ENCODE measurements at regions not wholly inside any gene's neighbourhood (a gene's known extent, or its start where the extent isn't known, plus 50 kb on each side); places are given as distances from the start of the nearest gene placed in this dataset.

DNA sequence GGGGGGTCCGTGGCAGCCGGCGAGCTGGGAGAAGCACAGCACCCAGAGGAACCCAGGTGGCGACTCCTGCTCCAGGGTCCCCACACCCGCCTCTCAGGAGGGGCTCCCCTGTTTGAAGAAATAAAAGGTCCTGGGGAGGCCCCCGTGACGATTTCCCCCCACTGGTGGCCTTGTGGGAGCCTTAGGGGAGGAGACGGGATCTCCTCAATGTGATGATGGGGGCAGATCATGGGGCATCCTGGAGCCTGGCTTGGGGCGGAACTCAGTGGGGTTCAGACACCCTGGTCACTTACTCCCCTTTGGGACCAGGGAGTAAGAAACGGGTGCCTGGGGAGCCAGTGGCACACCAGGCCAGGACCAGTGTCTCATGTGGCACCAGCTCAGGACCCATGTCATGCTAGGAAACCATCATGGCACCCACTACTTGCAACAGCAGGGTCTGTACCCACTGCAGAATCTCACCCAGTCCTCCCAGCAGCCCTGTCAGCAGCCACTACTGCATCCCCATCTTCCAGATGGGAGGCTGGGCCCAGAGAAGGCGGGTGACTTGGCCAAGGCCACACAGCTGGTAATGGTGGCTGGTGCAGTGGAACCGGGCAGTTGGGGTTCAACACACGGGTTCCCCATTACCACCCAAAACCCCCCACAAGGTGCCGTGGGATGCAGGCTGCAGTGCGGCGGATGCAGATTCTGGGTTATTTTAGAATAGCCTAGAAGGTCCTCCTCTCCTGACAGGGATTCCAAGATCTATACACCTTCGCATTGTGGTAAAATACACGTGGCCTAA is 130.7 kb downstream of the CTTN start:
- TF ChIP-seq ZBTB7A (IDR thresholded peaks at IDR 0.05; ENCODE audit: low read depth) (no peak), CREB1 (IDR thresholded peaks at IDR 0.05; ENCODE audit: low read depth) (no peak), FOXM1 (IDR thresholded peaks at IDR 0.05; ENCODE audit: borderline replicate concordance, low read depth) (no peak)
- TF ChIP-seq, protein P1, sequence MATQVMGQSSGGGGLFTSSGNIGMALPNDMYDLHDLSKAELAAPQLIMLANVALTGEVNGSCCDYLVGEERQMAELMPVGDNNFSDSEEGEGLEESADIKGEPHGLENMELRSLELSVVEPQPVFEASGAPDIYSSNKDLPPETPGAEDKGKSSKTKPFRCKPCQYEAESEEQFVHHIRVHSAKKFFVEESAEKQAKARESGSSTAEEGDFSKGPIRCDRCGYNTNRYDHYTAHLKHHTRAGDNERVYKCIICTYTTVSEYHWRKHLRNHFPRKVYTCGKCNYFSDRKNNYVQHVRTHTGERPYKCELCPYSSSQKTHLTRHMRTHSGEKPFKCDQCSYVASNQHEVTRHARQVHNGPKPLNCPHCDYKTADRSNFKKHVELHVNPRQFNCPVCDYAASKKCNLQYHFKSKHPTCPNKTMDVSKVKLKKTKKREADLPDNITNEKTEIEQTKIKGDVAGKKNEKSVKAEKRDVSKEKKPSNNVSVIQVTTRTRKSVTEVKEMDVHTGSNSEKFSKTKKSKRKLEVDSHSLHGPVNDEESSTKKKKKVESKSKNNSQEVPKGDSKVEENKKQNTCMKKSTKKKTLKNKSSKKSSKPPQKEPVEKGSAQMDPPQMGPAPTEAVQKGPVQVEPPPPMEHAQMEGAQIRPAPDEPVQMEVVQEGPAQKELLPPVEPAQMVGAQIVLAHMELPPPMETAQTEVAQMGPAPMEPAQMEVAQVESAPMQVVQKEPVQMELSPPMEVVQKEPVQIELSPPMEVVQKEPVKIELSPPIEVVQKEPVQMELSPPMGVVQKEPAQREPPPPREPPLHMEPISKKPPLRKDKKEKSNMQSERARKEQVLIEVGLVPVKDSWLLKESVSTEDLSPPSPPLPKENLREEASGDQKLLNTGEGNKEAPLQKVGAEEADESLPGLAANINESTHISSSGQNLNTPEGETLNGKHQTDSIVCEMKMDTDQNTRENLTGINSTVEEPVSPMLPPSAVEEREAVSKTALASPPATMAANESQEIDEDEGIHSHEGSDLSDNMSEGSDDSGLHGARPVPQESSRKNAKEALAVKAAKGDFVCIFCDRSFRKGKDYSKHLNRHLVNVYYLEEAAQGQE (IDR thresholded peaks at IDR 0.05; ENCODE audit: low read depth) = no peak

DNA sequence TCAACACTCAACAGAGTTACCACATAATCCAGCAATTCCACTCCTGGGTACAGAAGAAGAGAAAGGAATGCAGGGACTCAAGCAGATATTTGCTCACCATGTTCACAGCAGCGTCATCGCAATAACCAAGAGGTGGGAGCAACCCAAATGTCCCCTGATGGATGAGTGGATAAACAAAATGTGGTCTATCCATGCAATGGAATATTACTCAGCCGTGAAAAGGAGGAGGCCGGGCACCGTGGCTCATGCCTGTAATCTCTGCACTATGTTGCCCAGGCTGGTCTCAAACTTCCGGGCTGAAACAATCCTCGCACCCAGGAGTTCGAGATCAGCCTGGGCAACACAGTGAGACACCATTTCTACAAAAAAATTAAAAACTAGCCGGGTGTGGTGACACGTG is 131.7 kb downstream of the CTTN start:
- TF ChIP-seq CEBPB (IDR thresholded peaks at IDR 0.05) (no peak), TEAD4 (IDR thresholded peaks at IDR 0.05) (no peak), ZBTB7A (IDR thresholded peaks at IDR 0.05; ENCODE audit: low read depth) (no peak), EP300 (IDR thresholded peaks at IDR 0.05; ENCODE audit: borderline replicate concordance) (no peak), NFIC (IDR thresholded peaks at IDR 0.05) (no peak), CREB1 (IDR thresholded peaks at IDR 0.05; ENCODE audit: low read depth) (no peak), YY1 (IDR thresholded peaks at IDR 0.05; ENCODE audit: low read depth) (no peak)
- TF ChIP-seq, protein P2, sequence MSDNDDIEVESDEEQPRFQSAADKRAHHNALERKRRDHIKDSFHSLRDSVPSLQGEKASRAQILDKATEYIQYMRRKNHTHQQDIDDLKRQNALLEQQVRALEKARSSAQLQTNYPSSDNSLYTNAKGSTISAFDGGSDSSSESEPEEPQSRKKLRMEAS (IDR thresholded peaks at IDR 0.05) = no peak
- TF ChIP-seq, protein P1 (IDR thresholded peaks at IDR 0.05; ENCODE audit: low read depth) = no peak
- TF ChIP-seq, protein P3, sequence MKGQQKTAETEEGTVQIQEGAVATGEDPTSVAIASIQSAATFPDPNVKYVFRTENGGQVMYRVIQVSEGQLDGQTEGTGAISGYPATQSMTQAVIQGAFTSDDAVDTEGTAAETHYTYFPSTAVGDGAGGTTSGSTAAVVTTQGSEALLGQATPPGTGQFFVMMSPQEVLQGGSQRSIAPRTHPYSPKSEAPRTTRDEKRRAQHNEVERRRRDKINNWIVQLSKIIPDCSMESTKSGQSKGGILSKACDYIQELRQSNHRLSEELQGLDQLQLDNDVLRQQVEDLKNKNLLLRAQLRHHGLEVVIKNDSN (IDR thresholded peaks at IDR 0.05) = no peak

DNA sequence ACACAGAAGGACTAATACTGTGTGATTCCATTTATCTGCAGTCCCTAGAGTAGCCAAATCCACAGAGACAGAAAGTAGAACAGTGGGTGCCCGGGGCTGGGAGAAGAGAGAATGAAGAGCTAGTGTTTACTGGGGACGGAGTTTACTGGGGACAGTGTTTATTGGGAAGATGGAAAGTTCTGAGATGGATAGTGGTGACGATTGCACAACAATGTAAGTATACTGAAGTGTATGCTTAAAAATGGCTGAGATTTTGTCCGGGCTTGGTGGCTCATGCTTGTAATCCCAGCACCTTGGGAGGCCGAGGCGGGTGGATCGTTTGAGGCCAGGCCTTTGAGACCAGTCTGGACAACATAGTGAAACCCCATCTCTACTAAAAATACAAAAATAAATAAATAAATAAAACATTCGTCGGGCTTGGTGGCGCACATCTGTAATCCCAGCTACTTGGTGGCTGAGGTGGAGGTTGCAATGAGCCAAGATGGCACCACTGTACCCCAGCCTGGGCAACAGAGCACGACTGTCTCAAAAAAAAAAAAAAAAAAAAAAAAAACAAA is 132.4 kb downstream of the CTTN start:
- TF ChIP-seq FOXM1 (IDR thresholded peaks at IDR 0.05; ENCODE audit: borderline replicate concordance, low read depth) = no peak
- TF ChIP-seq EP300 (IDR thresholded peaks at IDR 0.05; ENCODE audit: borderline replicate concordance) = no peak
- TF ChIP-seq EGR1 (IDR thresholded peaks at IDR 0.05) = no peak
- no peak for TF ChIP-seq TEAD4 (IDR thresholded peaks at IDR 0.05)
- no peak for TF ChIP-seq YY1 (IDR thresholded peaks at IDR 0.05; ENCODE audit: low read depth)
- no peak for TF ChIP-seq CEBPB (IDR thresholded peaks at IDR 0.05)
- TF ChIP-seq CREB1 (IDR thresholded peaks at IDR 0.05; ENCODE audit: low read depth) = no peak

DNA sequence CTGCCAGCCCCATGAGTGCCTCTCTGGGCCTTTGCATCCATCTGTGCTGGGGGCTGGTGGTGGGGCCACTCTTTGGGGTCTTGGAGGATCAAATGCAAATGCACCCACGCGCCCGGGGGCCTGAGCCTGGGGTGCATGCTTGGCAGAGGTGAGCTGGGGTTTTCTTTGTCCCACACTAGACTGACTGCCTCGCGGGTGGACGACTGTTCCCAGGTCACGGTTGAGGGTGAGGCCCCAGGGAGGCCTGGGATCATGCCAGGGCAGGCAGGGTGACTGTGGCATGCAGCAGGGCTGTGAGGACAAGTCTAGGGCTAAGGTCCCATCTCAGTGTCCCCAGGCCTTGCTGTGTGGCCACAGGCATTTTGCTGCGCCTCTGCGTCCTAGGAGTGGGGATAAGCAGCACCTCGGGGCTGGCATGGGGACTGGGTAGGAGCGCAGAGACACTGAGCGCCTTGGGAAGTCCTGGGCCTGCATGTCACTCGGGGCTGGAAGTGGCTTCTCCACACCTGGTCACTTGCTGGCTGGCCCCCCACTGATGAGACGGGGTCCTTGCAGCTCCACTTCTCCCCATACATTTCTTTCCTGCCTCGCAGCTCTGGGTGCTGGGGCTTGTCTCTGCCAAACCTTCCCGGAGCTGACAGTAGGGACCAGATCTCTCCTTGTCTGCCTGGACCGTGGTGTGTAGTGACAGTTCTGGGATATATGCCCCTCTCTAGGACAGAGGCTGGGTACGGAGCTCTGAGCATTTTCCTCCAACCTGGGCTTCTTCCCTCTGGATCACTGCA is 133.1 kb downstream of the CTTN start:
- TF ChIP-seq, protein P2 (IDR thresholded peaks at IDR 0.05) = no peak
- no peak for TF ChIP-seq YY1 (IDR thresholded peaks at IDR 0.05; ENCODE audit: low read depth)
- TF ChIP-seq TCF12 (IDR thresholded peaks at IDR 0.05; ENCODE audit: low read depth) = no peak
- no peak for TF ChIP-seq FOXM1 (IDR thresholded peaks at IDR 0.05; ENCODE audit: borderline replicate concordance, low read depth)
- TF ChIP-seq, protein P3 (IDR thresholded peaks at IDR 0.05) = no peak
- TF ChIP-seq, protein P1 (IDR thresholded peaks at IDR 0.05; ENCODE audit: low read depth) = no peak
- no peak for TF ChIP-seq EP300 (IDR thresholded peaks at IDR 0.05; ENCODE audit: borderline replicate concordance)
- no peak for TF ChIP-seq EGR1 (IDR thresholded peaks at IDR 0.05)
- TF ChIP-seq NFIC (IDR thresholded peaks at IDR 0.05) = no peak
- no peak for TF ChIP-seq TEAD4 (IDR thresholded peaks at IDR 0.05)
- no peak for TF ChIP-seq TAF1 (IDR thresholded peaks at IDR 0.05; ENCODE audit: low read depth)
- TF ChIP-seq CEBPB (IDR thresholded peaks at IDR 0.05) = no peak
- TF ChIP-seq CREB1 (IDR thresholded peaks at IDR 0.05; ENCODE audit: low read depth) = no peak
